ENCODE measurements at regions not wholly inside any gene's neighbourhood (a gene's known extent, or its start where the extent isn't known, plus 50 kb on each side); places are given as distances from the start of the nearest gene placed in this dataset.

DNA sequence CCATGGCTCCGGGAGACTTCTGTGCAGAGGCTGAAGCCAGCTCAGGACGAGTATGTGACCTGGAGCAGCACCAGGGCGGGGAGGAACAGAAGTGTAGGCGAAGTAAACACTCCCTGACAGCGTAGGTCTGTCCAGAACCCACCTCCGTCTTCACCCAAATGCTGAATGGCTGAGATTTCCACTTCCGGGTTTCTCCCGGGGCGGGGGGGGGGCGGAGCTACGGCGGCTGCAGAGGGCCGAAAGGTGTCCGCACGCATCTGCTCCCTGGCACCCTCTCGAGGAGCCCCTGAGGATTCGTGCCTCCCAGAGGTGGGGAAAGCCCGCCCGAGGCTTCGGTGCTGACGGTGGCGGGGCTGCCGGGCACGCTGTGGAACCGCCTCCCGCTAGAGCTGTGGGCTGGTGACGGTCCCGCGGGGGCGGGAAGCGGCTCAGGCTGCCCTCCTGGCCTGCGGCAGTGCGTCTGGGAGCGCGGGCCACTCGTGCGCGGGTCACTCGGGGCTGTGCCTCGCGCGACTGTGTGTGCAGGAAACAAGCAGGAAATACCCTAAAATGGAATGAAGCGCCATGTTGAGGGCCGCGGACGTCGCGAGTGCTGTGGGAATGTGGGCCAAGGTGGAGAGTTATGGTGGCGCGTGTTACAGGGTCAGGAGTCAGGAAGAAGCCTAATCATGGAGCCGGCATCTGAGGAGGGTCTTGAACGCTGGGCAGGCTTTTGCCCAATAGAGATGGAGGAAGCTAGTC is 1425.4 kb downstream of the FOXD4L5 start (continued):
- TF ChIP-seq MAZ (CRISPR knock-in tag; conservative IDR thresholded peaks at IDR 0.05 in 1 of 2, IDR thresholded peaks at IDR 0.05 in 1 of 2) = peak in 1 of 2 experiments; percentile 20; a peak in 1 of 4 replicates
- peak; percentile 57 for TF ChIP-seq GABPA (tag; conservative IDR thresholded peaks at IDR 0.05; ENCODE audit: low read depth)
- TF ChIP-seq PHF8 (IDR thresholded peaks at IDR 0.05; ENCODE audit: borderline replicate concordance, low read length) = peak; percentile 53; the same call in 1 of the 2 replicates
- TF ChIP-seq ZNF212 (CRISPR knock-in tag; IDR thresholded peaks at IDR 0.05) = no peak
- TF ChIP-seq, protein P1, sequence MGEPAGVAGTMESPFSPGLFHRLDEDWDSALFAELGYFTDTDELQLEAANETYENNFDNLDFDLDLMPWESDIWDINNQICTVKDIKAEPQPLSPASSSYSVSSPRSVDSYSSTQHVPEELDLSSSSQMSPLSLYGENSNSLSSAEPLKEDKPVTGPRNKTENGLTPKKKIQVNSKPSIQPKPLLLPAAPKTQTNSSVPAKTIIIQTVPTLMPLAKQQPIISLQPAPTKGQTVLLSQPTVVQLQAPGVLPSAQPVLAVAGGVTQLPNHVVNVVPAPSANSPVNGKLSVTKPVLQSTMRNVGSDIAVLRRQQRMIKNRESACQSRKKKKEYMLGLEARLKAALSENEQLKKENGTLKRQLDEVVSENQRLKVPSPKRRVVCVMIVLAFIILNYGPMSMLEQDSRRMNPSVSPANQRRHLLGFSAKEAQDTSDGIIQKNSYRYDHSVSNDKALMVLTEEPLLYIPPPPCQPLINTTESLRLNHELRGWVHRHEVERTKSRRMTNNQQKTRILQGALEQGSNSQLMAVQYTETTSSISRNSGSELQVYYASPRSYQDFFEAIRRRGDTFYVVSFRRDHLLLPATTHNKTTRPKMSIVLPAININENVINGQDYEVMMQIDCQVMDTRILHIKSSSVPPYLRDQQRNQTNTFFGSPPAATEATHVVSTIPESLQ (CRISPR knock-in tag; IDR thresholded peaks at IDR 0.05) = no peak
- TF ChIP-seq KDM5B (IDR thresholded peaks at IDR 0.05; ENCODE audit: insufficient replicate concordance, low read depth, low read length) = peak; percentile 18
- peak; percentile 84 for TF ChIP-seq POLR2G (IDR thresholded peaks at IDR 0.05; ENCODE audit: low read depth, low read length)
- TF ChIP-seq, protein P2, sequence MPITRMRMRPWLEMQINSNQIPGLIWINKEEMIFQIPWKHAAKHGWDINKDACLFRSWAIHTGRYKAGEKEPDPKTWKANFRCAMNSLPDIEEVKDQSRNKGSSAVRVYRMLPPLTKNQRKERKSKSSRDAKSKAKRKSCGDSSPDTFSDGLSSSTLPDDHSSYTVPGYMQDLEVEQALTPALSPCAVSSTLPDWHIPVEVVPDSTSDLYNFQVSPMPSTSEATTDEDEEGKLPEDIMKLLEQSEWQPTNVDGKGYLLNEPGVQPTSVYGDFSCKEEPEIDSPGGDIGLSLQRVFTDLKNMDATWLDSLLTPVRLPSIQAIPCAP (CRISPR knock-in tag; IDR thresholded peaks at IDR 0.05; ENCODE audit: borderline replicate concordance) = no peak
- peak; percentile 68 for TF ChIP-seq POLR2A (conservative IDR thresholded peaks at IDR 0.05)
- TF ChIP-seq, protein P3, sequence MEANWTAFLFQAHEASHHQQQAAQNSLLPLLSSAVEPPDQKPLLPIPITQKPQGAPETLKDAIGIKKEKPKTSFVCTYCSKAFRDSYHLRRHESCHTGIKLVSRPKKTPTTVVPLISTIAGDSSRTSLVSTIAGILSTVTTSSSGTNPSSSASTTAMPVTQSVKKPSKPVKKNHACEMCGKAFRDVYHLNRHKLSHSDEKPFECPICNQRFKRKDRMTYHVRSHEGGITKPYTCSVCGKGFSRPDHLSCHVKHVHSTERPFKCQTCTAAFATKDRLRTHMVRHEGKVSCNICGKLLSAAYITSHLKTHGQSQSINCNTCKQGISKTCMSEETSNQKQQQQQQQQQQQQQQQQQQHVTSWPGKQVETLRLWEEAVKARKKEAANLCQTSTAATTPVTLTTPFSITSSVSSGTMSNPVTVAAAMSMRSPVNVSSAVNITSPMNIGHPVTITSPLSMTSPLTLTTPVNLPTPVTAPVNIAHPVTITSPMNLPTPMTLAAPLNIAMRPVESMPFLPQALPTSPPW (CRISPR knock-in tag; IDR thresholded peaks at IDR 0.05) = peak; percentile 92
- TF ChIP-seq, protein P4, sequence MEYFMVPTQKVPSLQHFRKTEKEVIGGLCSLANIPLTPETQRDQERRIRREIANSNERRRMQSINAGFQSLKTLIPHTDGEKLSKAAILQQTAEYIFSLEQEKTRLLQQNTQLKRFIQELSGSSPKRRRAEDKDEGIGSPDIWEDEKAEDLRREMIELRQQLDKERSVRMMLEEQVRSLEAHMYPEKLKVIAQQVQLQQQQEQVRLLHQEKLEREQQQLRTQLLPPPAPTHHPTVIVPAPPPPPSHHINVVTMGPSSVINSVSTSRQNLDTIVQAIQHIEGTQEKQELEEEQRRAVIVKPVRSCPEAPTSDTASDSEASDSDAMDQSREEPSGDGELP (CRISPR knock-in tag; IDR thresholded peaks at IDR 0.05; ENCODE audit: borderline replicate concordance) = 0 out of 2 replicates have a peak, but pooled peaks have one; percentile 13
- peak; percentile 72 for TF ChIP-seq RBFOX2 (IDR thresholded peaks at IDR 0.05; ENCODE audit: low read depth, low read length)
- TF ChIP-seq SAFB (IDR thresholded peaks at IDR 0.05; ENCODE audit: borderline replicate concordance, low read depth, low read length) = peak; percentile 84
